HG03571 (cell line): ENCODE measurements at regions not wholly inside any gene's neighbourhood (a gene's known extent, or its start where the extent isn't known, plus 50 kb on each side); places are given as distances from the start of the nearest gene placed in this dataset.

Experiments used
- ATAC-seq: cut with Tn5 transposase; IDR thresholded peaks from one replicate; pipeline ENCODE4 v1.9.1; 2021; ENCODE audit not compliant: unreplicated experiment

DNA sequence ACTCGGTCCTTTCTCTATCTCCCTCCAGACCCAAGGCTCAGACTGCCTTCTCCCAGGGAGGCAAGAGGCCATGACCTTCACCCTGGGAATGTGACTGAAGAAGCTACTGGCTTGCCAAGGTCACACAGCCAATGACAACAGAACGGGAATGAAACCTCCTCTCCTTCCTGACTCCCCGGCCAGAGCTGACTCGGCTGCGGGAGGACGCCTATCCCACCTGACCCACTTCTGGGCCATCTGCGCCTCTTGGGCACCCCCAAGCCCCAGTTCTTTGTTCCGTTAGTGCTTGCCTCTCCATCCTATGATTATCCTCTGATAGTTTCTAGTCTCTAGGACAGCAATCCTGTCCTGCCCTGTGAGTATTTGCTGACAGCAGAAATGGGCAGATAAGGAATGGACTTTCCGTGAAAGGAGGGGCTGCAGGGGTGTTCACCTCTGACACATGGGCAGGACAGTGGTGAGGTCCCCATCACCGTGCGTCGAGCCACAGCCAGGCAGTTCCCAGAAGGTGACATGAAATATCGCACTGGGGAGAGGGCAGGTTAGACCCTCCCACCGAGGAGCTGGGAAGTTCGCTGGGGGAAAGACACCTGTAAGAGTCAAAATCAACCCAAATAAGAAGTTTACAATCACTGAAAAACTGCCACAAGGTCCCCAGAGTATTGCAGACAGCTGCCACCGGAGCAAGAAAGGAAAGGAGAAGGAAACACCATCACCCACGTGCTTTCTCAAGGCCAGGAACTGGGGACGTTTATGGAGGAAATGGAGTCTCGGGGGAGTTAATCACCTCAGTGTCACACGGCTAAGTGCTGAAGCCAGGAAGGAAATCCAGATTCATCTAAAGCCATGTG lies 63.0 kb downstream of the INSIG1 start:
- no peak for ATAC-seq

DNA sequence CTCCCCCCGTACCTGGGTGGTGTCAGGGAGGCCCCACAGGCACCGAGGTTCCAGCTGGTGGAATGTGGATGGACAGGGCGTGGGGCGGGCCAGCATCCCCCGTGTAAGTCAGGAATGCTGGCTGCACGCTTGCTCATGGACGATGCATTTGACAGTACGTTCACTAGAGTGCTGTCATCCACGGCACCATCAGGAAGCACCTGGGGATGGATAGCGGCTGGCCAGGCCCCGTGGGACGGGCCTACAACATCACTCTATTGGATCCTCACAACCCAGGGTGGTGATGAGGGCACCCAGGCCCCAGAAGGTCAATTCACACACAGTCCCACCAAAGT lies 63.6 kb downstream of the INSIG1 start:
- no peak for ATAC-seq

DNA sequence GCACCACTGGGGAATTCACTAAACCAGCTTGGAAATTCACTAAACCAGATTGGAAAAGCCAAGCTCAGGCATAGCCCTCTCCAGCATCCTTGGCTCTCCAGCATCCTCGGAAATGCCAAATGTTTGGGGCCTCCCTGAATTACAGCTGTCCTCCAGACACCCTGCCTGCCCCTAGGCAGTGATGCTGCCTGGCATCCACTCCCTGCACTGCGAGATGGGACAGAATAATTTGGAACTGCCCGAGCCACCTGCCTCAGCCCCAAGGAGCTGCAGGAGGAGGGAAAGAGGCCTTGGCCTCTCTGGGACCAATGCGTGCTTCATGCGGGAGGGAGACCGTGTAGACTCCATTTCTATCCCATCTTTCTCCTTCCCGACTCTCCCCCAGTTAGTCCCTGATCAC lies 64.3 kb downstream of the INSIG1 start:
- ATAC-seq = no peak

DNA sequence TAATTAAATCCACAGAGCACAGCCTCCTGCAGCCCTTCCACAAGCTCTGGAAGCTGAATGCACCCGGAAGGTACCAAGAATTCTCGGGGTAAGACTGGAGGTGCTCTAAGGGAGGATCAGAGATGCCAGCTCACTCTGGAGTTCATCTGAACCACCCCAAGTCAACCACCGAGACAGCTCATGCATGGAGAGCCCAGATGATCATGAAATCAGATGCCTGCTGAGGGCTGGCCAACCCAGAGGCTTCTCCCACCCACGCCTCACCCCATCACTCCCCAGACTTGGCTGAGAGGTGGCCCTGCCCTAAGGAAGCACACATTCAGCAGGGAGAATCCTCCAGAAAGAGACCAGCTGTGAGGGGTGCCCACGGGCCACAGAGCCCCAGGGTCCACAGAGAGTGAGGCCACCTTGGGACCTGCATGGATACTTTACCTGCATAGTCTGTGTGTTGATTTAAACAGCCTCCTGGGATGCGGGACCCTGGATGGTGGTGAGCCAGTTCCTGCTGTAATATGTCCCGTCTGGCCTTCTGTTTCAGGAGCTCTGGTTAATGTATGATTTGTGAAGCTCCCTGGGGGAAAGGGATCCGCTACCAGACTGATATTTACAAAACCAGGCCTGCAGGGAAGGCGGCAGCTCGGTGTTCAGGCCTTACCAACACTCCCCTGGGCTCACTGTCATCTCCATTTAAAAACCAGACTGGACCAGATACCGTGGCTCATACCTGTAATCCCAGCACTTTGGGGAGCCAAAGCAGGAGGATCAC lies 64.9 kb downstream of the INSIG1 start:
- no peak for ATAC-seq

DNA sequence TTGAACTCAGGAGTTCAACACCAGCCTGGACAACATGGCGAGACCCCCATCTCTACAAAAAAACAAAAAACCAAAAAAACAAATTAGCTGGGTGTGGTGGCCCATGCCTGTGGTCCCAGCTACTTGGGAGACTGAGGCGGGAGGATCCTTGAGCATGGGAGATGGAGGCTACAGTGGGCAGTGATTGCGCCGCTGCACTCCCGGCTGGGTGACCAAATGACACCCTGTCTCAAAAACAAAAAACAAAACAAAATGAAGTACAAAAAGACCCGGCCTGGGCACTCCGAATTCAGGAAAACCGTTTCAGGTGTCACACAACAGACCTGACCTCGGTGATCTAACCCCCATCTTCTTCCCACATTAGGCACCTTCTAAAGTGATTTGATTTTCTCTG lies 65.5 kb downstream of the INSIG1 start:
- no peak for ATAC-seq

DNA sequence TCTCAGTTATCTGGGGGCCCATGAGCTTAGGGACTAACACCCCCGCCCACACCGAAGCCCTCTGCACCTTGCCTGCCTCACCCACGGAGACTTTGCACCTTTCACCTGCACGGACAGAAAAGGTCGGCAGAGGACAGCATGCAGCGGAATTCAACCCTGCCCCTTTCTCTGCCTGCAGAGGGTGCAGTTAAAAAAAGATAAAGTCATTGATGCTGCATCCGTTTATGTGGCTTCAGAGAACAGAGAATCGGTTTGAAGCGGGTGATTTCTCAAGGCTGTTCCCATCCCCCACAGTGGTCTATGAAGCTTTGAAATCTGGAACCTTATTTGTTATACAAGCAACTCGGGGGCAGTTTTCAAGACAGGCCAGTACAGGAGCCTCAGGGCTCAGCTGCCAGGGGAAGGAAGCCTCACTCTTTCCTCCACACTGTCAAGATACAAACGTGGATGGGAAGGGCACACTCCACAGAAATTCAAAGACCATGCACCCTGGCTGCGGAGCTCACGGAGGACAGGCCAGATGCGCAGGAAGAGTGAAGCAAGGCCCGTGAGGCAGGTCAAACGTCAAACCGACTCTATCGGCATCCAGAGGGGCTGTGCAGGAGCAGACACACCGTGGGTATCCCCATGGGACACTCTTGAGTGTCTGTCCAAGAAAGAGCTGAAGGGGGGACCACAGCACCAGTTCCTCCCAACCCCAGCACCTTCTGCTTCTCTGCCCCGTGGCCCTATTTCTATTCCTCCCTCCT lies 66.3 kb downstream of the INSIG1 start:
- no peak for ATAC-seq

DNA sequence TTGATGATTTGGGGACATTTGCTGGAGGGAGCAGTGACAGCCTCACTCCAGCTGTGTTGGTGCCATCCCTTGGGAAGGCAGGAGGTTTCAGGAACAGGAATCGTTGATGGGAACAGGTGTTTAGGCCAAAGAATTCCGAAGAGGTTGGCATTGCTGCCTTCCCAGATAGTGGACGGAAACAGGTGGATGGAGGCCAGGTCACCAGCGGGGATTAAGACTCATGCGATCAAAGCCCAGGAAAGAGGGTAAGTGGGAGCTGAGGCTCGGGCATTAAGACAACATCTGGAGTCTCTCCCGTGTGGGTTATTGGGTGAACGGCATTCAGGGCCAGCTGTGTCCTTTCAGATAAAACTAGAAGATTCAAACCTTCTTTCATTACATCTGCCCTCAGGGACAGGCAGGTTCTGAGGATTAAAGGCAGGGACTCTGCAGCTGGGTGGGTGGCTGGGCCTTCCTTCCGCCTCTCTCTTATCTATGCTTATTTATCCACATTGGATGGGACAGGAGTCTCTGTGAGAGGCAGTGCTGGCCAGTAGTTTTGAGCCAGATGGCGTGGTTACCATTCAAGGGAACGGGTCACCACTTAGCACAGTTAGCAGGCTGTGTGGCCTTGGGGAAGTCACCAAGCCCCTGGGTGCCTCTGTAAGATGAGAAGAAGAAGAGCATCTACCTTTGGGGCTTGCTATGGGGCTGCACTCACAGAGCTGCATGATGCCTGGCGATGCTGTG lies 67.6 kb downstream of the INSIG1 start:
- ATAC-seq = no peak

DNA sequence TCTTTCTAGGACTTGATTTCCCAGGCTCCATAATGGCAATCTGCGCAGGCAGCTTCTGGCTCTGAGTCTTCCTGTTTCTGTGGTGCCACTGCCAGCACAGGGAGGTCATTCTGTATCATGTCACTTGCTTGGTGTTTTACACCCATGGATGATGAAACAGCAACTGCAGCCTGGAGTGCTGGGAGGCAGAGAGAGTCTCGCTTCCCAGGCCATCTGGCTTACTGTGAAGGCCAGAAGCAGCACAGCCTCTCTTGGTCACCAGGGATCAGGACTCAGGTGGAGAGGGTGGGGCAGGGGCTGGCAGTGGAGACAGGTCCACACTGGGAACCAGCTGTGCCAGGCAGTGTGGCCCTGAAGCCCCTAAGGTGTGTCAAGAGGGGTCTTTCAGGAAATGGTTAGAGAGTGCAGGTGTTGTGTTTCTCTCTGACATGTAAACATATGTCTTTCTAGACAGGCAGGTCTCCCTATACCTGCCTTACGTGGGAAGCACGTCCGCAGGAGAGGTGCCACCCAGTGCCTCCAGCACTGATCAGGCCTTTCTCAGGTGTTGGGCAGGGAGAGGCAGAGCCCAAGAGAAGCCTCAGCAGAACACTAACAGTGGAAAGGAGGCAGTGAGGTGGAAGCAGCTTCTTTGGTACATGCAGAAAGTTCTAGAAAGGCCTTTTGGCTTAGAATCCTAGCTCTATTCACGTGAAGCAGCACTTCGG lies 71.4 kb downstream of the INSIG1 start:
- no peak for ATAC-seq

DNA sequence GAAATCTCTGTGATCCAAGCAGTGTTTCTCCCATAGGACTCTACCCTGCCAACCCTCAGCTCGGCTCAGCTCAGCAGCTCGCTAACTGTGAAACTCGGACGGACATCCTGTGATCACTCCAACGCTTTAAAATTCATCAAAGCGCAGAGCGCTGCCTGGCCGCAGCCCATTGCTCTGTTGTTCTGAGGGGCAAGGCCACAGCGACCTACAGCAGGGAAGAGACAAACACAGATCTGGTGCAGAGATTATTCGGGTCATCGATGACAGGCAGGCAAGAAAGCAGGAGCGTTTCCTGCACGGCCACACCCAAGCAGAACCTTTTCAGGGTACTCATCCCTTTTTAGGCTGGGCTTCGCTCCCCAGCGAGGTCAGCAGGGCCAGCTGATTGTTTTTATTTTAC lies 72.1 kb downstream of the INSIG1 start:
- ATAC-seq = no peak

DNA sequence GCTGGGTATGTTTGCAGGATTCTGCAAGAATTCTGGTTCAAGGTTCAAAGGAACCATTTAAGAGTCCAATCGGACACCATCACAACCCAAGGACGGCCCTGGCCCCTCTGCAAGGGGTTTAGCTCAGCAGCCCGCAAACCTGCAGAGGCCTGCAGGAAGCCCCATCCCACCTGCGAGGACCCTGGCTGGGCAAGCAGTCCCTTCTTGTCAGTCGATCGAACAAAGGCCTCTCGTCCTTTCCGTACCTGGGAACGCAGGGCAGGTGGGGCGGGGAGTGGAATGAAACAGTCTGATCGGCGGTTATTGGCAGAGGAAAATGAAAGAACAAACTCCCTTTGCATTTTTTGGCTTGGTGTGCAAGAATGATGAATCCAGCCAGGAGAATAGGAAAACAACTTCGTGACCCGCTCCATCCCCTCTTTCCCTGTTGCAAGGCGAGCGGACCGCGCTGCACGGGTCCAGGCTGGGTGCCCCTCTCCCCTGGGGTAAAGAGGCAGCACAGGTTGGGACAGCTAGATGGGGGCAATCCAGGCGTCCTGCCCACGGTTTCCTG lies 73.7 kb downstream of the INSIG1 start:
- ATAC-seq = no peak

DNA sequence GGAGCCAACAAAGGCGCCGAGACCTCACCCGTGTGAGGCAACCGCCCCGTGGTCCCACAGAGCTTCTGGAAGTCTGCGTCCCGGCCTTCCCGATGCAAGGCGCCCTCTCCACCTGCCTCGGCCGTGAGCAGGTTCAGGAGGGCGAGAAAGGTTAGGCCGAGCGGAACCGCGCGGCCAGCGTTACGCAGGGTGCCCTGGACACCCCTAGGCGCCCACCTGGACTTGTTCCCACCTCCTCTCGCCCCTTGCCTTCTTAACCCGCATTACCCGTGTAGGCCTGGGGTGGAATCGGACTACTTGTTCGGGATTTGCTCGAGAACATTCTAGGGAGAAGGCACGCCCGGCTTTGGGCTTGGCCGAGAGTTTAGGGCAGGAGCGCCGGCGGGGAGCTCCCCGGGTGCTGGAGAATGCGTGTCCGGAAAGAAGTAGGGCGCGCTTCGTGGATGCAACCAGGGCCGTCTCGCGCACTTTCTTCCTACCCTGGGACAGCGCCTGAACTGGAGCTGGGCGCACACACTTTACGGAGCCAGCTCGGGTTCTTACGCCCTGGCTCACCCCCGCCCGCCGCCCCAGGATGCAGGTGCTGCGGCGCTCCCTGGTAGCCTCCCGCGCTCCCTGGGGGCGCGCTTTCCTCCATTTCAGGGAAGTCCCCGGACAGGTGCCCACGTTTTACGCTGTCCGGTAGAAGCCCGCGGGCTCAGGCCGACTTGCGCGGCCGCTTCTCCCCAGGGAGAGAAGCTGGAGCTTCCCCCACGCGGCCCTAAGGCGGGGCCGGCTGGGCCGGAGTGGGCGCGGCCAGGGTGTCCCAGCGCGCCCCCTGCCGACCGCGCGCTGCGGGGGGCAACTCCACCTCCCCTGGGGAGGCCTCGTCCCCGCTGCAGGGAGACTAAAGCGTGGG lies 74.5 kb downstream of the INSIG1 start:
- ATAC-seq = no peak

DNA sequence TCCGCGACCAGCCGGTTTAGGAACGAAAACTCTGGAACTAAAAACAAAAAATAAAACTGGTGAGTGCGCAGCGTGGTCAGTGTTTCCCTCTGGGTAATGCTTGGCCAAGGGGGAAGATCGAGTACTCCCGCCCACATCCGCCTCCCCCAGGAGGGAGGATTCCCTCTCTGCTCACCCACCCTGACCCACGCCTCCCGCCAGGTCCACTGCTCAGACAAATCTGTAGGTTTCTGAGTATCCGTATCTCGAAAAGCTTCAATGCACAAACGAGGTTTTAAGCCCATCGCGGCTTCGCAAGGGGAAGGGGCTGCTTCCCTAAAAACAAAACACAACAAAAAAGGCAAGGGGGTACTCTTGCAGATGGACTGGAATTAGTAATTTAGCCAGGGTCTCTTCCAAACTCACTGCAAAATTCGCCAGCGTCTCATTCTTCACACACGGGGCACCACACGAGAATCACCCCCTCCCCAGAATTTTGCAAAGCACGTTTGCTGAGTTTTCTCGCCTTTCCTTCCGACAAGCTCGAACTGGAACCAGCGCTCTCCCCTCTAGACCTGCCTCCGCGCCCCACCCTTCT lies 75.2 kb downstream of the INSIG1 start:
- no peak for ATAC-seq

DNA sequence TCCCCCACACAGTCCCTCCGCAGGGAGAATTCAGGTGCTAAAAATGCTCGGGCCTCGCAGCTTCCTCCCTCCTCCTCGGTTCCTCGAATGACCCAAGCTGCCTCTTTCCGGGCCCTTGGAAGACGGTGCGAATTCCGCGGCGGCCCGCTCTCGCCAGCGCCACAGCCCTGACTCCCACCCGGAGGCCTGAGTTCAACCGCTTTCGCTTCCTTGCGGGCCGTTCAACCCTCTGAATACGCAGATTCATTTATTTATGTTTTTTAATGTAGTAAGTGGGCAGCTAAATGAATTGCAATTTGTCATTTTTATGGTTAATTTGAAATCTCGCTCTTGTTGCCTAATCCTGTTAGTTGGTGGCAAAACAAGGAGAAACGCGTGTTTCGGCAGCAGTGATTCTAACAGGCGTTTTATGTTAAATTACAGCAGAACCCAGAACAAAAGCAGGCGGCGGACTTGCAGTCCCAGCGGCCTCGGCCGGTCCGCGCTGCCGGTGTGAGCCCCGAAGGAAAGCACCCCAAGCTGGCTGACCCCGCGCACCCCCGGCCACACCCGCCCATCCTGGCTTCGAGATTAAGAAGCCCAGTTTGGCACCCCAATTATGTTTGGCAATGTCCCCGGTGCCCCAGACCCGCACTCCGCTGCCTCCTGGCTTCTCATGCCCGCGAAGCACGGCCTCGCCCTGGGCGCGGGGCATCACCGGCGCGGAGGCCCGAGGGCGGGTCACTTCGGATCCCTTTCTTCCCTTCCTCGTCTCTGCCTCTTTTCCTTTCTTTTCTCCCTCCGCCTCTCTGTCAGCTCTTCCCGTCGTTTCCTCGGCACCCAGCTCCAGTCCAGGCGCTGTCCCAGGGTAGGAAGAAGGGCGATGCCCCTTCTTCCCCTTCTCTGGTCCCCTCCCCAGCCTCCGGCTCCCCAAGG lies 75.9 kb downstream of the INSIG1 start:
- ATAC-seq = no peak

DNA sequence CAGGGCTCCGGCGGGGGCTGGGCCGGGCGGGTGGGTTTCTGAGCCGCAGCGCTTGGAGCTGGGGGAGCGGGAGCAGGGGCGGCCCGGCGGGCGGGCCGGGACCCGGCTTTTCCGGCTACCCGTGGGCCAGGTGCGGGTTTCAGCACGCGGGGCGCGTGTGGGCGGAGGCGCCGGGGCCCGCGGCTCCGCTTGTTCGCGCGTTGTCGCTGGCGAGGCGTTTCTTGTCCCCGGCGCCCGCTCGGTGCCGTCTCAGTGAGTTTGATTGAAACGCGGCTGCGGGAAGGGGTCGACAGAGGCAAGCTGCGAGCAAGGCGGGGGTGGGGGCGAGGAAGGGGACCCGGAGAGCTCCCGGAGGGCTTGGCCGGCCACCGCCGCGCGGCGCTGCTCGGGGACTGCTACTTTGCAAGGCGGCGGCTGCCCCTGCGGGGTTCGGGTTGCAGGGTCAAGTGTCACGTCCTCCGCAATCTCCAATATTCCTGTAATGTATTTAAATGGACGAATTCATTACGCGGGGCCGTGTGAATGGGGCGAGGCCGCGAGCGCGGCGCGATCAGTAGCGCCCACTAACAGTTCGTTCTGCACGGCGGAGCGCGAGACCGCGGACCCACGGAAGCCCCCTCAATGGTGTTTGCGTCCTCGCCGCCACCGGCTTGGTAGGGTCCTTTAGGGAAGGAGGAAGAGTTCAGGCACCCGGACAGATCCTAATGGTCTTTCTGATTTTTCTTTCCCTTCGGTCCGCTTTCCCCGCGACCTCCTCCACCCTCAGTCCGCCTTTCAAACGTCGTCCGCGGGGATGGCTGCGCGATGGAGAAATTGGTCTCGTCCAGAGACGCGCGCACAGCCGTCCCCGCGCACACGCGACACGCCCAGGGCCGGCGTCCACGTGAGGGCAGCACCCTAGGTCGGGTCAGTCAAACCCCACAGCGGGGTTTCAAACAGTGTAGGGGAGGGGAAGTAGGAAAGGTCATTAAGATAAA lies 76.9 kb downstream of the INSIG1 start:
- no peak for ATAC-seq

DNA sequence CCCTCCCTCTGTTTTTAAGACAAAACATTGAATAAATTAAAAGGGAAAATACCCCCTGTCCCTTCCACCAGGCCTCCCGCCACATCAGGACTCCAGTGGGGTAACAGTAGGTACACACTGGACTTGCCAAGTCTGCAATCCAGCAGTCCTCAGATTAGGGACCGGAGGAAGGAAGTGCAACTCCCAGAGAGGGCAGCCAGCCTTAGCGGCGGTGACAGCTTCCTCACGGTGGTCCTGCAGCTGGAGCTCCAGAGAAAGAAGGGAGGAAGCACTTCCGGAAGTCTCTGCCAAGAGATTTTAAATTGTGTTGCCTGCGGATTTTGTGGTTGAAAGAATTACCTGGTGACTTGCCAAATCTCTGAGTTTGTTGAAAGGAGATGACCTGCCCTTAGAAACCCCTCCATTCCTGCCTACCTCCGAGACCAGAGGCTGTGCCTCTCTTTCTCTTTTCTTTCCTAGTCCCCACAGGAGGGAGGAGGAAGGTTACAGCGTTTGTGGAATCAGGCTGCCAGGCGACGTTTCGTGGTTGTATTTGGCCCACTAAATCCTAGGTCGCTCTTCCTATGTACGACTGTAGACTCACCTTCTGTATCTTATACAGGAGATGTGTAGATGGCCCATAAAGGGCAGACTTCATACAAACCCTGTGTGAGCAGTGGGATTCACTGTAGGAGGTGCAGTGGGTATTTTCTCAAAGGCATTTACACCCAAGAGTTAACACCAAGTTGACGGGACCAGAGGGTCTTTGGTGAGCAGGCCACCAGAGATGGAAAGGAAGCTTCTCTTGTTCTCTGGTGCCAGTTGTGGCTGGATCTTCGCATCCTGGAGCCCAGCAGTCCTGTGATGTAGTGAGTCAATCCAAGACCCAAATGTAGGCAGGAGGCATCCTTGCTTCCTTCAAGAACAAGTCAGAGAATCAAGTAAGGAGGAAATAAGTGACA lies 77.9 kb downstream of the INSIG1 start:
- ATAC-seq = no peak
